Epithelial cell of proximal tubule (primary cell): ENCODE measurements at regions not wholly inside any gene's neighbourhood (a gene's known extent, or its start where the extent isn't known, plus 50 kb on each side); places are given as distances from the start of the nearest gene placed in this dataset.

Experiments used
- DNase-seq: peaks from one replicate; pipeline ENCODE4 v3.0.0-alpha.2; 2011; ENCODE audit warnings: low read depth
- H3K4me3 ChIP-seq: 2 replicates; pipeline ENCODE4 v1.5.1; 2011; ENCODE audit warnings: low read depth, mild to moderate bottlenecking, low read length
- CTCF ChIP-seq: conservative IDR thresholded peaks from 2 replicates; pipeline ENCODE4 v1.5.1; 2012; ENCODE audit warnings: low read depth, mild to moderate bottlenecking, low read length

GRCh38 chr22:27668828-27669797, 132.4 kb downstream of the MN1 start:
- H3K4me3 ChIP-seq = no peak overlapping the region
- no peak for DNase-seq
- TF ChIP-seq CTCF = no peak

- no peak for TF ChIP-seq CTCF
- DNase-seq = no peak
- H3K4me3 ChIP-seq = no peak overlapping the region
Observed at GRCh38 chr22:27669798-27670599, 131.6 kb downstream of the MN1 start.

GRCh38 chr22:27670701-27671412, 130.7 kb downstream of the MN1 start:
- no peak for DNase-seq
- no peak overlapping the region for H3K4me3 ChIP-seq
- TF ChIP-seq CTCF = no peak

GRCh38 chr22:27671413-27671935, 130.1 kb downstream of the MN1 start:
- no peak for TF ChIP-seq CTCF
- no peak overlapping the region for H3K4me3 ChIP-seq
- no peak for DNase-seq

GRCh38 chr22:27672721-27673418, 128.7 kb downstream of the MN1 start:
- no peak for TF ChIP-seq CTCF
- DNase-seq = no peak
- no peak overlapping the region for H3K4me3 ChIP-seq

- TF ChIP-seq CTCF = no peak
- no peak overlapping the region for H3K4me3 ChIP-seq
- DNase-seq = no peak
Observed at GRCh38 chr22:27673839-27674238, 127.7 kb downstream of the MN1 start.
